Breast epithelium (tissue), 3 donors: ENCODE measurements at regions not wholly inside any gene's neighbourhood (a gene's known extent, or its start where the extent isn't known, plus 50 kb on each side); places are given as distances from the start of the nearest gene placed in this dataset.

ENCODE experiments used
- CTCF ChIP-seq, 3 donors: fragments of 450-650 bp; IDR thresholded peaks; one replicate each; pipeline ENCODE4 v1.5.1; 2016 to 2017; ENCODE audit warnings: antibody characterized with exemption in 3 of 3, mild to moderate bottlenecking in 3 of 3, moderate library complexity in 3 of 3
- POLR2A ChIP-seq: fragments of 450-650 bp; IDR thresholded peaks from one replicate; pipeline ENCODE4 v1.6.1; 2016; ENCODE audit warnings: antibody characterized with exemption, mild to moderate bottlenecking, moderate library complexity

GRCh38 chr6:103335412-103335811, 1524.3 kb downstream of the HACE1 start:
- TF ChIP-seq POLR2A = no peak
- no peak for TF ChIP-seq CTCF (IDR thresholded peaks at IDR 0.05)
